CD14-positive monocyte (primary cell): ENCODE measurements at regions not wholly inside any gene's neighbourhood (a gene's known extent, or its start where the extent isn't known, plus 50 kb on each side); places are given as distances from the start of the nearest gene placed in this dataset.

ENCODE experiments used
- DNase-seq, 3 donors: peaks; one replicate each; pipeline ENCODE4 v3.0.0-alpha.2; 2011 to 2022
- H2AFZ ChIP-seq: 2 replicates; pipeline ENCODE4 v1.6.0; 2012; ENCODE audit warnings: mild to moderate bottlenecking, low read depth, low read length, inconsistent platforms; ENCODE audit not compliant: insufficient read depth, poor library complexity, severe bottlenecking
- H3K27ac ChIP-seq, 2 donors: 1 replicate in 1 of 2; 2 replicates in 1 of 2; pipeline ENCODE4 v1.5.1; 2012 to 2013; ENCODE audit warnings: low read length in 2 of 2, control low read depth in 1 of 2, inconsistent platforms in 1 of 2, low read depth in 1 of 2, mild to moderate bottlenecking in 1 of 2
- H3K27me3 ChIP-seq, 2 donors: one replicate each; pipeline versions ENCODE4 v1.6.0 to v1.6.1; 2011 to 2013; ENCODE audit warnings: low read length in 2 of 2; ENCODE audit not compliant: control insufficient read depth in 2 of 2, insufficient read depth in 2 of 2
- H3K36me3 ChIP-seq, 2 donors: replicated peaks in 1 of 2; 1 replicate in 1 of 2; 2 replicates in 1 of 2; pipeline versions ENCODE4 v1.5.1 to v1.6.1; 2012 to 2013; ENCODE audit warnings: low read length in 2 of 2, control low read depth in 1 of 2, inconsistent platforms in 1 of 2, mild to moderate bottlenecking in 1 of 2; ENCODE audit not compliant: insufficient read depth in 2 of 2, control insufficient read depth in 1 of 2
- H3K4me1 ChIP-seq, 2 donors: 1 replicate in 1 of 2; 2 replicates in 1 of 2; pipeline versions ENCODE4 v1.5.1 to v1.6.1; 2012 to 2013; ENCODE audit warnings: low read length in 2 of 2, control low read depth in 1 of 2, inconsistent platforms in 1 of 2, mild to moderate bottlenecking in 1 of 2, moderate library complexity in 1 of 2; ENCODE audit not compliant: insufficient read depth in 2 of 2, control insufficient read depth in 1 of 2
- H3K4me2 ChIP-seq: replicated peaks from 2 replicates; pipeline ENCODE3; 2012; ENCODE audit warnings: low read length, moderate library complexity, mild to moderate bottlenecking; ENCODE audit not compliant: poor library complexity, severe bottlenecking; ENCODE audit errors: extremely low read depth
- H3K4me3 ChIP-seq, 3 experiments: fragments of 200-600 bp in 1 of 3; sonication (generic) in 1 of 3; replicated peaks in 1 of 3; 1 replicate in 2 of 3; 2 replicates in 1 of 3; pipeline ENCODE4 v1.5.1; 2011 to 2013; ENCODE audit warnings: low read length in 3 of 3, mild to moderate bottlenecking in 3 of 3, control low read depth in 2 of 3, low read depth in 2 of 3, inconsistent platforms in 1 of 3, moderate library complexity in 1 of 3
- H3K79me2 ChIP-seq: 2 replicates; pipeline ENCODE4 v1.6.0; 2012; ENCODE audit warnings: mild to moderate bottlenecking, control low read depth, inconsistent platforms, low read length, moderate library complexity; ENCODE audit not compliant: insufficient read depth
- H3K9ac ChIP-seq: 2 replicates; pipeline ENCODE4 v1.6.0; 2017; ENCODE audit warnings: low read length, mild to moderate bottlenecking; ENCODE audit not compliant: insufficient read depth, poor library complexity, severe bottlenecking
- H3K9me3 ChIP-seq, 2 donors: replicated peaks in 1 of 2; 1 replicate in 1 of 2; 2 replicates in 1 of 2; pipeline versions ENCODE4 v1.5.1 to v1.6.1; 2012 to 2013; ENCODE audit warnings: low read length in 2 of 2, control low read depth in 1 of 2; ENCODE audit not compliant: control insufficient read depth in 1 of 2, insufficient read depth in 1 of 2
- H4K20me1 ChIP-seq: 2 replicates; pipeline ENCODE4 v1.6.0; 2012; ENCODE audit warnings: mild to moderate bottlenecking, low read length, control low read depth, moderate library complexity; ENCODE audit not compliant: insufficient read depth
- H3K27ac Mint-ChIP-seq, 7 donors: one replicate each; pipeline ENCODE4 v1.8.0; 2020; ENCODE audit warnings: mild to moderate bottlenecking in 7 of 7, mixed read lengths in 7 of 7, moderate library complexity in 6 of 7, inconsistent platforms in 2 of 7
- H3K27me3 Mint-ChIP-seq, 3 donors: one replicate each; pipeline ENCODE4 v1.8.0; 2021 to 2022; ENCODE audit warnings: low read depth in 3 of 3, mild to moderate bottlenecking in 3 of 3, mixed read lengths in 3 of 3, moderate library complexity in 3 of 3, inconsistent platforms in 1 of 3
- H3K36me3 Mint-ChIP-seq, 2 donors: one replicate each; pipeline ENCODE4 v1.8.0; 2020; ENCODE audit warnings: mixed read lengths in 2 of 2, inconsistent platforms in 1 of 2, mild to moderate bottlenecking in 1 of 2
- H3K4me1 Mint-ChIP-seq: one replicate; pipeline ENCODE4 v1.8.0; 2020; ENCODE audit warnings: mild to moderate bottlenecking, mixed read lengths
- H3K4me3 Mint-ChIP-seq, 2 donors: one replicate each; pipeline ENCODE4 v1.8.0; 2020; ENCODE audit warnings: mild to moderate bottlenecking in 2 of 2, mixed read lengths in 2 of 2, moderate library complexity in 1 of 2
- H3K9me3 Mint-ChIP-seq, 7 donors: one replicate each; pipeline ENCODE4 v1.8.0; 2020 to 2022; ENCODE audit warnings: mixed read lengths in 7 of 7, mild to moderate bottlenecking in 6 of 7, moderate library complexity in 6 of 7, inconsistent platforms in 2 of 7
- WGBS: methylation state at CpG from one replicate; pipeline ENCODE4 v1.1.5; 2013; ENCODE audit warnings: missing lambda C conversion rate; ENCODE audit not compliant: insufficient coverage; 5-methylcytosine and 5-hydroxymethylcytosine counted together
- intact Hi-C, 2 donors: fragments of 100-400 bp; cut with micrococcal nuclease; formaldehyde crosslinking; loops; one replicate each; pipeline versions ENCODE4 v1.15.0 to v1.15.1; 2023
- TF ChIP-seq, protein P1 (sequence below): fragments of 200-600 bp; IDR thresholded peaks from one replicate; pipeline ENCODE4 v1.8.0; 2022; ENCODE audit warnings: antibody characterized with exemption, mild to moderate bottlenecking

DNA sequence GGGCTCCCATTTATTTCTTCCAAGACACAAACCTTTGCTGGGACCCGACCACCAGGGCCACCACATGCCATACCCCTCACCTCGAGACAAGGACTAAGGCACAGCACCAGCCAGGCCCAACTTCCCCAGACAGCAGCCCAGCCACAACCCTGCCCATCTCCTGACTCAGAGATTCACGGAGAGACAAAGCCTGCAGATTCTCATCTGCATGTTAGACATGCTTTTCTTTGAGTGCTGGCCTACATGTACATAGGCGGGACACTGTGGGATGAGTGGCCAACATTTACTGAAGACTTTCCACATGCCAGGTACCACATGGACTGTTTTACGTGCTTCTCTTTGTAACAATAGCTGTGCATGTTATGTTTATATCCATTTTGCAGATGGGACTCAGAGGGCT lies 221.3 kb upstream of the ZMIZ1 start:
- Mint-ChIP-seq H3K27me3 (peaks cover 1 to 2% (median 2%) of the 10 kb centered on the region in 3 donors), H3K27ac (no peak overlapping the region), H3K4me3 (no peak overlapping the region), H3K4me1 (no peaks in the 10 kb centered on the region), H3K36me3 (no peaks in the 10 kb centered on the region), H3K9me3 (peaks cover 0 to 2% (median 0%) of the 10 kb centered on the region in 7 donors)
- Histone ChIP-seq H3K27ac (no peak overlapping the region), H3K9ac (no peak overlapping the region), H3K9me3 (no peaks in the 10 kb centered on the region), H4K20me1 (no peaks in the 10 kb centered on the region), H3K27me3 (no peaks in the 10 kb centered on the region), H3K4me2 (no peak overlapping the region), H3K79me2 (no peaks in the 10 kb centered on the region), H2AFZ (no peak overlapping the region), H3K4me3 (no peak overlapping the region), H3K4me1 (no peaks in the 10 kb centered on the region), H3K36me3 (no peaks in the 10 kb centered on the region)
- intact Hi-C loops, result no loop called here
- TF ChIP-seq, protein P1, sequence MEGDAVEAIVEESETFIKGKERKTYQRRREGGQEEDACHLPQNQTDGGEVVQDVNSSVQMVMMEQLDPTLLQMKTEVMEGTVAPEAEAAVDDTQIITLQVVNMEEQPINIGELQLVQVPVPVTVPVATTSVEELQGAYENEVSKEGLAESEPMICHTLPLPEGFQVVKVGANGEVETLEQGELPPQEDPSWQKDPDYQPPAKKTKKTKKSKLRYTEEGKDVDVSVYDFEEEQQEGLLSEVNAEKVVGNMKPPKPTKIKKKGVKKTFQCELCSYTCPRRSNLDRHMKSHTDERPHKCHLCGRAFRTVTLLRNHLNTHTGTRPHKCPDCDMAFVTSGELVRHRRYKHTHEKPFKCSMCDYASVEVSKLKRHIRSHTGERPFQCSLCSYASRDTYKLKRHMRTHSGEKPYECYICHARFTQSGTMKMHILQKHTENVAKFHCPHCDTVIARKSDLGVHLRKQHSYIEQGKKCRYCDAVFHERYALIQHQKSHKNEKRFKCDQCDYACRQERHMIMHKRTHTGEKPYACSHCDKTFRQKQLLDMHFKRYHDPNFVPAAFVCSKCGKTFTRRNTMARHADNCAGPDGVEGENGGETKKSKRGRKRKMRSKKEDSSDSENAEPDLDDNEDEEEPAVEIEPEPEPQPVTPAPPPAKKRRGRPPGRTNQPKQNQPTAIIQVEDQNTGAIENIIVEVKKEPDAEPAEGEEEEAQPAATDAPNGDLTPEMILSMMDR, result no peak
- 67% methylated on average over 4 of the region's 5 CpGs for WGBS
- no peak for DNase-seq

DNA sequence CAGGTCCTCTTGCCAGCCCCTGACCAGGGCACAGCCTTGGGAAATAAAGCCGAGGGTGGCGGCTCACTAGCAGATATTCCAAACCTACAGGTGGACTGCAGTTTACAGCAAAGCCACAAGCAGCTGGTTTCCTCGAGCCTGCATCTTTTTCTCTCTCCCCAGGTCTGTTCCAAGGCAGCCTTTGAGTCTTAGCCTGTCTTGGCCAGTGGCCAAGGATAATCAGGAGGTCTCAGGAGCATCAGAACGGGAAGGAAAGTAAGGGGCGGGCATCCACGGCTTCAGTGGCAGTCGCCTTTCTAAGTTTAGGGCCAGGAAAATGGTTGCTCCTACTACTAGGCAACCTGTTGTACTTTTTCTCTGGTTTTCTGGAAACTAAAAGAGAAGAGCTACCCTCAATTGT lies 219.7 kb upstream of the ZMIZ1 start:
- H3K36me3 ChIP-seq, result no peaks in the 10 kb centered on the region
- 67% methylated on average over 5 of the region's 7 CpGs for WGBS
- H3K79me2 ChIP-seq, result no peaks in the 10 kb centered on the region
- Mint-ChIP-seq H3K9me3 (no peaks in the 10 kb centered on the region), H3K4me1 (no peaks in the 10 kb centered on the region), H3K4me3 (no peak overlapping the region), H3K27me3 (peaks cover 1 to 3% (median 2%) of the 10 kb centered on the region in 3 donors), H3K36me3 (no peaks in the 10 kb centered on the region), H3K27ac (peak overlapping the region in 1 of 7 donors; percentile 59)
- no peaks in the 10 kb centered on the region for H4K20me1 ChIP-seq
- no peaks in the 10 kb centered on the region for H3K4me1 ChIP-seq
- no peak overlapping the region for H3K9ac ChIP-seq
- DNase-seq, result no peak
- no peak overlapping the region for H2AFZ ChIP-seq
- H3K4me2 ChIP-seq, result no peak overlapping the region
- no peak overlapping the region for H3K27ac ChIP-seq
- H3K9me3 ChIP-seq, result no peaks in the 10 kb centered on the region
- no peaks in the 10 kb centered on the region for H3K27me3 ChIP-seq
- intact Hi-C loops, result no loop called here
- TF ChIP-seq, protein P1, result no peak
- no peak overlapping the region for H3K4me3 ChIP-seq
